Amygdala (tissue), 56 donors: ENCODE measurements at regions not wholly inside any gene's neighbourhood (a gene's known extent, or its start where the extent isn't known, plus 50 kb on each side); places are given as distances from the start of the nearest gene placed in this dataset.
A peak's percentile ranks its signal among the peaks of the same experiment; 100 is the strongest.
"Not testable (repeated sequence)": the region's sequence is repeated elsewhere in the genome, so short reads cannot be mapped to it uniquely, and the experiment has no call there.

ENCODE experiments used
- DNase-seq, 56 donors: peaks; one replicate each; lab custom pipeline; 2025; lab: John Stamatoyannopoulos, UW

- no peak for DNase-seq
Measured at GRCh38 chr6:145067430-145067829, 667.9 kb downstream of the EPM2A start.

DNA sequence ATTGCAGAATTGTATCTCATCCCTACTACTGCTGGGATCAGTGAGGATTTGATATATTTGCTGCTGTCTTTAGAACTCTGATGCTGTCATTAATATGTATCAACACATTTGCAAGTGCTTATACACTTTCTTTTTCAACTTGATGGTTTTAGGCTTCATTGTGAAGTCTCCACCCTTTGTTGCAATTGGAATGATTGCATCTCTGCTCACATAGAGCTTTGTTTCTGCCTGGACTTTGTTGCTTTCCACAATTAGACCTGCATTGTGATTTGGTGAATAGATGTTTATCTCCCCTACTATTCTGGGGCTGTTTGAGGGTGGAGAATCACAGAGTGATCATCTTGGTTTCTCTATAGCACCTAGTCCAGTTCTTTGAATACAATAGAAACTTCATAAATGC is 666.7 kb downstream of the EPM2A start:
- DNase-seq: no peak

DNA sequence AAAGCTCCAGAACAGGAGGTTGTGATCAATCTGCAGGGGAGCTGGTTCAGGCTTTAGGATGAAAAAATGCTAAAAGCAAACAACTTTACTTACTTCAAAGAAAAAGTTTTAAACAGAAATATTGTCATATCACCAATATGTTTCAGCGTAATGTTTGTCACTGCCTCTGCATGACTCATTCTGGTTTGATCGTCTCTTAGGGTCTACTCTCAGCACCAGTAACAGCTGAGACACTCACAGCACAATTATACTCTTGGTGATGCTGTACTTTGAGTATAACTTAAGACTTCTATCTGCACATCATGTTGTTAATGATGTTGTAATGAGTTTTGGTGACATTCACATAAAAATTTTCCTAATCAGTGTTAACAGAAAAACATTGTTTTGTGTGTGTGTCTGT is 665.4 kb downstream of the EPM2A start:
- no peak for DNase-seq

- no peak for DNase-seq
Measured at GRCh38 chr6:145070791-145071190, 664.5 kb downstream of the EPM2A start.

- no peak for DNase-seq
Measured at GRCh38 chr6:145071836-145072235, 663.5 kb downstream of the EPM2A start.

- no peak for DNase-seq
Measured at GRCh38 chr6:145073811-145074210, 661.5 kb downstream of the EPM2A start.

DNA sequence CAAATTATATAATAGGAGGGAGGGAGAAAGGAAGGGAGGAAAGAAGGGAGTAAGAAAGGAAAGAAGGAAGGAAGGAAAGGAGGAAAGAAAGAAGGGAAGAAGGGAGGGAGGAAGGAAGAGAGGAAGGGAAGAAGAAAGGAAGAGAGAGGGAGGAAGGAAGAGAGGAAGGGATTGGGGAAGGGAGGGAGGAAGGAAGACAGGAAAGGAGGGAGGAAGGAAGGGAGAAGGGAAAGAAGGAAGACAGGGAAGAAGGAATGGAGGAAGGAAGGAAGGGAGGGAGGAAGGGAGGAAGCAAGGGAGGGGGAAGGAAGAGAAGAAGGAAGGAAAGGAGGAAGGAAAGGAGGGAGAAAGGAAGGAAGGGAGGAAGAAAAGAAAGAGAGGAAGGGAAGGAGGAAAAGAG is 660.5 kb downstream of the EPM2A start:
- no peak for DNase-seq

DNA sequence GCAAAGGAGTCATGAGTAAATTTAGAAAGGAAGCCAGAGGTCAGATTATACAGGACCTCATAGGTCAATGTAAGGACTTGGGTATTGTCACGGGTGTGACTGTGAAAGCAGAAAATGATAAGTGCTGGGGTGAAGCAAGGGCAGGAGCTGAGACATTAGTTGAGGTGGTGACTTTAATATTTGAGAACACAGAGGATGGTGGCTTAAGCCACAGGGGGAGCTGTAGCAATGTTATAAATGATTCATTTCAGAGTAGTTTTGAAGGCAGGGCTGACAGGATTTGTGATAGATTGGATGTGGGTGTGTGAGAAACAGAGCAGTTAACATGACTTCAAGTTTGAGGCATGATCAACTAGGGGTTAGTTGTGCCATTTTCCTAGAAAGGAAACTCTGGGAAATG is 659.9 kb downstream of the EPM2A start:
- no peak for DNase-seq

- no peak for DNase-seq
Measured at GRCh38 chr6:145076115-145076841, 659.0 kb downstream of the EPM2A start.

GRCh38 chr6:145077382-145077781 is 657.9 kb downstream of the EPM2A start:
- no peak for DNase-seq

DNA sequence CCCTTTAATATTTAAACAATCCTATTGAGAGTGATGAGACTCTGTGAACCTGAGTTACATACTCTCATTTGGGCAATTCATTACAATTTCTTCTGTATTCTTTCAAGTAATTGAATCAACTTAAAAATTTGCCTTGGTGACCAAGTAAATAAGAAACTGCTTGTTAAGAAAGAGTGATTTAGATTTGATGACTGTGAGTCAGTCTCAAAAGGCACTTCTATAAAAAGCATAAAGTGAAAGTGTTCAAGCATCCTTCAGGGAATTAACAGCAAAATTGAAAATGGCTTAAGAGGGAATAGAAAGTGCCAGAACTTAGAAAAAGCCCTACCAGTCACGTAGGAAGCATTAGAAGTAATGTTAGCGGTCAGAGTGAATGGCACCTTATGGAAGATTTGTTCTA is 654.7 kb downstream of the EPM2A start:
- no peak for DNase-seq

DNA sequence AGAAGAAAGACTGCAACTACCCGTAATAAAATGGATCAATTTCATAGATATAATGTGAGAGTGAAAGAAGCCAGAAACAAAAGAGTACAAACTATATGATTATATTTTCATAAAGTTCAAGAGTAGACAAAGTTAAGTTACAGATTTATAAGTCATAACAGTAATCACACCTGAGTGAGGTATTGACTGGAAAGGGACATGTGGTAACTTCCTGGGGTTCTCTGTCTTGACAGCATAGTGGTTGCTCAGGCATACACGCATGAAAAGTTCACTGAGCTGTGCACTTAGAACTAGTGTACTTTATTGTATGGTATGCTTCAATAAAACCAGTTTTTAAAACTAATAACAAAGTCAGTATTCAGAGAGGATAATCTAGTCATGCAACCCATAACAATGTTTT is 653.6 kb downstream of the EPM2A start:
- DNase-seq: no peak

DNA sequence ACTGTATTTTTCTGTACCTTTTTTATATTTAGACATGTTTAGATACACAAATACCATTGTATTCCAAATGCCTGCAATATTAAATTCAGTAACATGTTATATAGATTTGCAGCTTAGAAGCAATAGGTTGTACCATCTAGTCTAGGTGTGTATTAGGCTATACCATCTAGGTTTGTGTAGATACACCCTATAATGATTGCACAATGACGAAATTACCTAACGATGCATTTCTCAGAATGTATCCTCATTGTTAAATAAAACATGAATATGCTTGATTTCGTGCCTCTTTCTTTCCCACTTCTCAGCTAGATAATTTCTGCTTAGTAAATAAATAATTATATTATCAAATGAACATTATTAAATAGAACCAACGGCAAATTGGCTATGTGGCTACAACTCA is 653.0 kb downstream of the EPM2A start:
- no peak for DNase-seq

- peak in 2 of 56 donors; percentile 4 to 29 for DNase-seq
Measured at GRCh38 chr6:145086197-145086596, 649.1 kb downstream of the EPM2A start.

DNA sequence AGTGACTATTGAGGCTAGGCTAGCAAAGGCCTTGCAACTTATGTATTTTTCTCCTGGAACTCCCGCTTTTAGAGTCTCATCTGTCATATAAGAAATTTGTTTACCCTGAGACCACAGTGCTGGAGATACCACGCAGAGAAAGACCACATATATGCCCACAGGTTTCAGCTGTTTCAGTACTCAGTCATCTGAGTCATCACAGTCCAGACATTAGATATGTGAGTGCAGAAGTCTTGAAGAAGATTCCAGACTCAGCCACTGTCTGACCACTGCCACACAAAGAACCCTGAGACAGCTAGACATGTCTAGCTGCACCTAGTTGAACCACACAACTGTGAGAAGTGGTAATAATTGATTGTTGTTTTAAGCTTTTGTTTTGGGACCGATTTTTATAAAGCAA is 648.3 kb downstream of the EPM2A start:
- DNase-seq: no peak

DNA sequence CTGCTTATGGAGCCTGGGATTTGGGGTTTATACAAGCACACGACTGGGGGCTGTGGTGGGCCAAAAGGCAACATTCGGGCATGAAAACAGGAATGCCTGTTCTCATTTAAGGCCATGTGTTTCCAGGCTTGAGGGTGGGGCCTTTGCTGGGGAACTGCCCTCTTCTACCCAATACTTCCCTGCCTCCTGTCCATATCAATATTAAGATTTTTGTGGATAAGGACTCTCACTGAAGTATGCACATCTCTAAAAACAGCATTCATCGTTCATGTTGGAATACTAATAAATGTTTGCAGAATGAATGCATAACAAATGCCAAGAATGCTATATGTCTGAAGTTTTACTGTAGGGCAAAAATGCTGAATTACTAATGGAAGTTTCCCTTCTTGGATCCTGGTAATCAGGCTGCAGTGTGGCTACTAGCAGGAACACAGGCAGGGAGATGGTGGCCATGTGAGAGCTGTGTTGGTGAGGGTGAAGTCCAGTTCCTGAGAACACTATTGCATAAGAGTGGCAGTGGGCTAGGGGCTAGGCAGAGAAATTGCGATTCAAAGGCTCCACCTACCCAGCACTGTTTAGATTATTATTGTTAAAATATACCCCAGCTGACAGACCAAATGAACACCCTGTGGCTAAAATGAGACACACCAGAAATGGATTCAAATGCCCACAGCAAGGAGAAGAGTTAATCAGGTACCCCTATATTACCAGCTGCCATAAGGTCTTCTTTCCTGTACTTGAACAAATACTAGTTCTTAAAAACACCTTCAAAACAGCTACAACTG is 644.3 kb downstream of the EPM2A start:
- no peak for DNase-seq

- DNase-seq: no peak
Measured at GRCh38 chr6:145091586-145092142, 643.7 kb downstream of the EPM2A start.

DNA sequence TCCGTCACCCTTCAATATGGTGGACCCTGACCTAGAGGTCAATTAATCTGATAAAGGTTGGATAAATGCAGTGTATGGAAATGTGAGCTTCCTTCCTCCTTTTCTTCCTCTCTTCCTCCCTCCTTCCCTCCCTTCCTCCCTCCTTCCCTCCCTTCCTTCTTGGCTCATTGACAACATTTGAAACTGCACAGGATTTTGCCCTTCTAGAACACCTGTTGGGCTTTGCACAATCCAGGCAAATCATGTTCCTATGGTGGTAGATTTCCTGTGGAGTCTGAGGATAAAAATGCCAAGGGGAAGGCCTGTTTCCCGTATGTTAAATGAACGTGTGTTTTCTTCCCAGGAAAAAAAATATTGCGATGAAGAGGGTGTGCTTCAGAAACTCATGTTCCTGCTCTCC is 642.8 kb downstream of the EPM2A start:
- DNase-seq: no peak

- DNase-seq: no peak
Measured at GRCh38 chr6:145093226-145093625, 642.1 kb downstream of the EPM2A start.

GRCh38 chr6:145096846-145097245 is 638.5 kb downstream of the EPM2A start:
- no peak for DNase-seq

- not testable (repeated sequence) for DNase-seq
Measured at GRCh38 chr6:145098127-145098526, 637.2 kb downstream of the EPM2A start.

GRCh38 chr6:145099713-145100112 is 635.6 kb downstream of the EPM2A start:
- no peak for DNase-seq
